Tibial nerve (tissue), 4 donors: ENCODE measurements at regions not wholly inside any gene's neighbourhood (a gene's known extent, or its start where the extent isn't known, plus 50 kb on each side); places are given as distances from the start of the nearest gene placed in this dataset.

Experiments used
- CTCF ChIP-seq, 5 experiments: fragments of 200-600 bp in 3 of 5; fragments of 450-650 bp in 2 of 5; sonication (generic) in 3 of 5; IDR thresholded peaks; one replicate each; pipeline ENCODE4 v1.5.1; 2016 to 2019; ENCODE audit warnings: antibody characterized with exemption in 5 of 5, mild to moderate bottlenecking in 3 of 5, moderate library complexity in 2 of 5
- EP300 ChIP-seq, 2 donors: sonication (generic); formaldehyde crosslinking; IDR thresholded peaks; one replicate each; pipeline ENCODE4 v1.6.1; 2017; ENCODE audit warnings: antibody characterized with exemption in 2 of 2, mild to moderate bottlenecking in 1 of 2
- POLR2A ChIP-seq, 2 donors: fragments of 450-650 bp; IDR thresholded peaks; one replicate each; pipeline ENCODE4 v1.6.1; 2017; ENCODE audit warnings: antibody characterized with exemption in 2 of 2, mild to moderate bottlenecking in 2 of 2, moderate library complexity in 2 of 2

GRCh38 chr11:112345166-112345565, 84.5 kb upstream of the PLET1 start:
- no peak for TF ChIP-seq CTCF (IDR thresholded peaks at IDR 0.05)
- no peak for TF ChIP-seq POLR2A (IDR thresholded peaks at IDR 0.05)
- TF ChIP-seq EP300 (IDR thresholded peaks at IDR 0.05) = no peak
